ENCODE measurements at regions not wholly inside any gene's neighbourhood (a gene's known extent, or its start where the extent isn't known, plus 50 kb on each side); places are given as distances from the start of the nearest gene placed in this dataset.

GRCh38 chr2:79453918-79454317 lies 58.9 kb upstream of the CTNNA2 start:
- Histone ChIP-seq H3K4me3 (ENCODE audit: low read length) (no peak overlapping the region), H3K4me1 (ENCODE audit: insufficient read depth, low read length) (no peaks in the 10 kb centered on the region), H3K27ac (ENCODE audit: low read depth in 1 of 2, low read length in 2 of 2) (no peak overlapping the region), H3K9me3 (ENCODE audit: control insufficient read depth in 1 of 2, insufficient read depth in 1 of 2, low read length in 2 of 2) (peaks cover 0 to 8% of the 10 kb centered on the region in 2 experiments), H3K36me3 (ENCODE audit: insufficient read depth, low read length) (no peaks in the 10 kb centered on the region), H3K27me3 (ENCODE audit: control insufficient read depth in 1 of 2, insufficient read depth in 2 of 2, low read length in 2 of 2) (no peaks in the 10 kb centered on the region)
- H3K4me1 Mint-ChIP-seq (ENCODE audit: low read depth), result no peaks in the 10 kb centered on the region
- H3K9me3 Mint-ChIP-seq, result peaks cover 7% of the 10 kb centered on the region
- ATAC-seq (ENCODE audit: poor library complexity) (no peak), DNase-seq (no peak)
- TF ChIP-seq CTCF (IDR thresholded peaks at IDR 0.05), result no peak
- no peak overlapping the region for H3K27ac Mint-ChIP-seq
- ChIA-PET POLR2A (no interaction called here), CTCF (no interaction called here)
- intact Hi-C loops (cut with DNase I, micrococcal nuclease), result no loop called here
- no peaks in the 10 kb centered on the region for H3K36me3 Mint-ChIP-seq (ENCODE audit: low read depth)
- no peaks in the 10 kb centered on the region for H3K27me3 Mint-ChIP-seq
- no peak overlapping the region for H3K4me3 Mint-ChIP-seq

- Mint-ChIP-seq H3K9me3 (peaks cover 11% of the 10 kb centered on the region), H3K36me3 (ENCODE audit: low read depth) (no peaks in the 10 kb centered on the region), H3K4me1 (ENCODE audit: low read depth) (no peaks in the 10 kb centered on the region), H3K4me3 (no peak overlapping the region), H3K27me3 (no peaks in the 10 kb centered on the region), H3K27ac (no peak overlapping the region)
- Histone ChIP-seq H3K4me1 (ENCODE audit: insufficient read depth, low read length) (no peaks in the 10 kb centered on the region), H3K4me3 (ENCODE audit: low read length) (no peak overlapping the region), H3K27me3 (ENCODE audit: control insufficient read depth in 1 of 2, insufficient read depth in 2 of 2, low read length in 2 of 2) (no peaks in the 10 kb centered on the region), H3K27ac (ENCODE audit: low read depth in 1 of 2, low read length in 2 of 2) (no peak overlapping the region), H3K36me3 (ENCODE audit: insufficient read depth, low read length) (no peaks in the 10 kb centered on the region), H3K9me3 (ENCODE audit: control insufficient read depth in 1 of 2, insufficient read depth in 1 of 2, low read length in 2 of 2) (peaks cover 0 to 8% of the 10 kb centered on the region in 2 experiments)
- TF ChIP-seq CTCF (IDR thresholded peaks at IDR 0.05), result no peak
- no peak for ATAC-seq (ENCODE audit: poor library complexity)
- intact Hi-C loops (cut with DNase I, micrococcal nuclease), result no loop called here
- CTCF ChIA-PET, result no interaction called here
- POLR2A ChIA-PET, result no interaction called here
- no peak for DNase-seq
Observed at GRCh38 chr2:79452651-79453050, 60.2 kb upstream of the CTNNA2 start.

- H3K36me3 Mint-ChIP-seq (ENCODE audit: low read depth), result no peaks in the 10 kb centered on the region
- no peaks in the 10 kb centered on the region for H3K27me3 Mint-ChIP-seq
- no peak overlapping the region for H3K4me3 ChIP-seq (ENCODE audit: low read length)
- H3K27ac ChIP-seq (ENCODE audit: low read depth in 1 of 2, low read length in 2 of 2), result no peak overlapping the region
- H3K4me1 ChIP-seq (ENCODE audit: insufficient read depth, low read length), result no peaks in the 10 kb centered on the region
- CTCF ChIA-PET, result no interaction called here
- DNase-seq (no peak), ATAC-seq (ENCODE audit: poor library complexity) (no peak)
- H3K27ac Mint-ChIP-seq, result no peak overlapping the region
- no peaks in the 10 kb centered on the region for H3K36me3 ChIP-seq (ENCODE audit: insufficient read depth, low read length)
- POLR2A ChIA-PET, result no interaction called here
- no peaks in the 10 kb centered on the region for H3K4me1 Mint-ChIP-seq (ENCODE audit: low read depth)
- no peak for TF ChIP-seq CTCF (IDR thresholded peaks at IDR 0.05)
- intact Hi-C loops (cut with DNase I, micrococcal nuclease), result no loop called here
- H3K27me3 ChIP-seq (ENCODE audit: control insufficient read depth in 1 of 2, insufficient read depth in 2 of 2, low read length in 2 of 2), result no peaks in the 10 kb centered on the region
- H3K9me3 Mint-ChIP-seq, result peaks cover 7% of the 10 kb centered on the region
- H3K4me3 Mint-ChIP-seq, result no peak overlapping the region
- peaks cover 0 to 3% of the 10 kb centered on the region in 2 experiments for H3K9me3 ChIP-seq (ENCODE audit: control insufficient read depth in 1 of 2, insufficient read depth in 1 of 2, low read length in 2 of 2)
Observed at GRCh38 chr2:79447463-79447862, 65.4 kb upstream of the CTNNA2 start.
